Esophagus squamous epithelium (tissue), 4 donors: ENCODE measurements at regions not wholly inside any gene's neighbourhood (a gene's known extent, or its start where the extent isn't known, plus 50 kb on each side); places are given as distances from the start of the nearest gene placed in this dataset.

Experiments used
- CTCF ChIP-seq, 6 experiments: fragments of 450-650 bp in 4 of 6; fragments of 200-600 bp in 2 of 6; sonication (generic) in 2 of 6; IDR thresholded peaks; one replicate each; pipeline ENCODE4 v1.5.1; 2016 to 2019; ENCODE audit warnings: antibody characterized with exemption in 6 of 6, mild to moderate bottlenecking in 4 of 6, moderate library complexity in 4 of 6
- POLR2A ChIP-seq, 4 donors: fragments of 450-650 bp; IDR thresholded peaks; one replicate each; pipeline ENCODE4 v1.6.1; 2017; ENCODE audit warnings: antibody characterized with exemption in 4 of 4, mild to moderate bottlenecking in 4 of 4, moderate library complexity in 3 of 4

DNA sequence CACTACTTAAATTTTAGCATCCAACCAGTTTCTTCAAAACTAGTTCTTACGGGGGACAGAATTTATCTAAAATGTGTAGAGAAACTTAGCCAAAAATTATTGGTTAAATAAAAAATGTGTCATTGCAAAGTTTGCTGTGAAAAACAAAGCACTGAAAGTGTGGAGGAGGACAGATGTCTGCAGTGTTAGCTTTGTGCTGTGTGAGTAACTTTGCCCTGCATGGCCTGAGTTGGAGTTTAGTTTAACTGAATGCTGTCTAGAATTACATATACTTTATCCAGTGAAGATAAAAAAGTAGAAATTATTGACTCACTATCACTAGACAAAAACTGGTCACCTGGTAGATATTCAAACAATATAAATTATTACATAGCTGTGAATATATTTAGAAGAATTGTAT lies 1225.2 kb upstream of the CELF4 start:
- TF ChIP-seq CTCF (IDR thresholded peaks at IDR 0.05) (no peak), POLR2A (IDR thresholded peaks at IDR 0.05) (no peak)
